Large intestine (tissue), 3 donors: ENCODE measurements at regions not wholly inside any gene's neighbourhood (a gene's known extent, or its start where the extent isn't known, plus 50 kb on each side); places are given as distances from the start of the nearest gene placed in this dataset.

Source experiments
- DNase-seq, 2 donors: peaks; one replicate each; pipeline versions ENCODE4 v3.0.0 to v3.0.0-alpha.2; 2013
- H3K27ac ChIP-seq: one replicate; pipeline ENCODE4 v1.5.1; 2013; ENCODE audit warnings: low read length
- H3K27me3 ChIP-seq: 2 replicates; pipeline ENCODE4 v1.6.1; 2013; ENCODE audit warnings: low read length; ENCODE audit not compliant: control insufficient read depth, insufficient read depth
- H3K36me3 ChIP-seq: 2 replicates; pipeline ENCODE4 v1.6.1; 2013; ENCODE audit warnings: low read length; ENCODE audit not compliant: control insufficient read depth, insufficient read depth
- H3K4me1 ChIP-seq: one replicate; pipeline ENCODE4 v1.6.1; 2013; ENCODE audit warnings: low read length; ENCODE audit not compliant: control insufficient read depth, insufficient read depth
- H3K4me3 ChIP-seq: one replicate; pipeline ENCODE4 v1.5.1; 2013; ENCODE audit warnings: low read length
- H3K9me3 ChIP-seq: one replicate; pipeline ENCODE4 v1.6.1; 2013; ENCODE audit warnings: mild to moderate bottlenecking, low read depth, low read length, moderate library complexity; ENCODE audit not compliant: control insufficient read depth
- WGBS: methylation state at CpG from one replicate; pipeline ENCODE4 v1.1.5; 2013; ENCODE audit warnings: low lambda C conversion rate; ENCODE audit not compliant: insufficient coverage; 5-methylcytosine and 5-hydroxymethylcytosine counted together

- H3K4me3 ChIP-seq, result no peak overlapping the region
- WGBS, result 100% methylated on average over 1 of the region's 12 CpGs
These were observed 417.4 kb downstream of the LPIN1 start for GRCh38 chr2:12163866-12164265.

DNA sequence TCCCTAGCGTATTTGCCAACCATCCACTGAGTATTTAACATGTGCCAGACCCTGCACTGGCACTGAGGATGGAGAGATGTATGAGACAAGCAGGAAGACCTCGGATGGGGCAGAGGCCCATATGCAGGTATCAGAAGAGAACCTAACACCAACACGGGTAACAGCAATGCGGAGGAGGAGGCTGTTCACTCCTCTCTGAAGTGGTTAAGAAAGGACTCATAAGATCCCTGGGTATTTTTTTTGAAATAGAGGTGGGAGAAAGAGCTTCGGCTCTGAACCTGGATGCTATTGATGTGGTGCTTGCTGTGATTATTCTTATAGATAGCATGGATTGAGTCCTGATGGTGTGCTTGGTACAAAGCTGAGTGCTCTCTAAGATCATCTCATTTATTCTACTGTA, 418.3 kb downstream of the LPIN1 start:
- WGBS, result no CpG with 5 or more reads among the region's 5 CpGs
- Histone ChIP-seq H3K27ac (no peak overlapping the region), H3K4me3 (no peak overlapping the region), H3K36me3 (no peaks in the 10 kb centered on the region), H3K27me3 (no peaks in the 10 kb centered on the region), H3K9me3 (no peaks in the 10 kb centered on the region), H3K4me1 (peaks cover 2% of the 10 kb centered on the region)
- DNase-seq, result no peak

More at GRCh38 chr2:12163866-12164265, 417.4 kb downstream of the LPIN1 start:
- Histone ChIP-seq H3K27me3 (no peaks in the 10 kb centered on the region), H3K36me3 (no peaks in the 10 kb centered on the region), H3K27ac (no peak overlapping the region), H3K9me3 (no peaks in the 10 kb centered on the region), H3K4me1 (no peaks in the 10 kb centered on the region)
- DNase-seq, result no peak

DNA sequence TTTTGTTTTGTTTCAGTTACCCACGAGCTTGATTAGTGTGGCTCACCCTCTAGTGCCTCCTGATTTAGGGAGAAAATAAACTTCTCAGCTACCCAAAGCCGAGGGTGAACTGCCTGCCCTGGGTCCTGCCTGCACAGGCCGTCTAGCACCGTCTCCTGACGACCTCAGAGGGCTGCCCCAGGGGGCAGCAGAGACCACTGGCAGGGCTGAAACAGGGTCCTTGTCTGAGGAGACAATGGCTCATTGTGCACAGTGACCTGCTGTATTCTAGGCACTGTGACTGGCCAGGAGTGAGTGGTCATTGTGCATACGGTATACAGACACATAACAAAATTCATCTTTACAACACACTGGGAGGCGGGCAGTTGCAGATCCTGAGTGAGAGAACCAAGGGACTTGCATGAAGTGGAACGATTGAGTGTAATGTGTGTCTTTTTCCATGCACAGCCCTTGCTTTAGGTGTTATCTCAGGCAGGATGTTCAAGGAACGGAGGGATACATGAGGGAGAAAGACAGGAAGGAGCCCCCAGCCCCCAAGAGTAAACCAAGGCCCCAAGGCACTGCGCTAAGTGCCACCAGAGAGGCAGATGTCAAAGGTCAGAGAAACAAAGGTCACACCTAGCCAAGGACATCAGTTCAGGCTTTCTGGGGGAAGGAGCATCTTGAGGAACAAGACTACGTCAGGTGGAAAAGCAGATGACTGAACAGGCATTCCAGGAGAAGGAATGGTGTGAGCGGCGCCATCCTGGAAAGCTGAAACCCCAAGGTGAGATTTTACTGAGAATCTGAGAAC, 421.3 kb downstream of the LPIN1 start:
- 83% methylated on average over 3 of the region's 13 CpGs for WGBS
- Histone ChIP-seq H3K27me3 (no peaks in the 10 kb centered on the region), H3K4me3 (no peak overlapping the region), H3K27ac (no peak overlapping the region), H3K4me1 (peaks cover 2% of the 10 kb centered on the region), H3K36me3 (no peaks in the 10 kb centered on the region), H3K9me3 (no peaks in the 10 kb centered on the region)
- DNase-seq, result no peak

GRCh38 chr2:12168354-12168753, 421.9 kb downstream of the LPIN1 start:
- Histone ChIP-seq H3K36me3 (no peaks in the 10 kb centered on the region), H3K27me3 (no peaks in the 10 kb centered on the region), H3K27ac (peak overlapping the region; percentile 47), H3K4me1 (peaks cover 2% of the 10 kb centered on the region), H3K9me3 (no peaks in the 10 kb centered on the region), H3K4me3 (no peak overlapping the region)
- no CpG with 5 or more reads among the region's 6 CpGs for WGBS
- DNase-seq, result no peak

- no CpG with 5 or more reads among the region's 4 CpGs for WGBS
- H3K27me3 ChIP-seq, result no peaks in the 10 kb centered on the region
- no peak overlapping the region for H3K4me3 ChIP-seq
- no peaks in the 10 kb centered on the region for H3K9me3 ChIP-seq
- no peaks in the 10 kb centered on the region for H3K36me3 ChIP-seq
- peak; percentile 23 to 49 for DNase-seq
- peak overlapping the region; percentile 66 for H3K27ac ChIP-seq
- H3K4me1 ChIP-seq, result peaks cover 2% of the 10 kb centered on the region
These were observed 422.5 kb downstream of the LPIN1 start for GRCh38 chr2:12168791-12169388.

DNA sequence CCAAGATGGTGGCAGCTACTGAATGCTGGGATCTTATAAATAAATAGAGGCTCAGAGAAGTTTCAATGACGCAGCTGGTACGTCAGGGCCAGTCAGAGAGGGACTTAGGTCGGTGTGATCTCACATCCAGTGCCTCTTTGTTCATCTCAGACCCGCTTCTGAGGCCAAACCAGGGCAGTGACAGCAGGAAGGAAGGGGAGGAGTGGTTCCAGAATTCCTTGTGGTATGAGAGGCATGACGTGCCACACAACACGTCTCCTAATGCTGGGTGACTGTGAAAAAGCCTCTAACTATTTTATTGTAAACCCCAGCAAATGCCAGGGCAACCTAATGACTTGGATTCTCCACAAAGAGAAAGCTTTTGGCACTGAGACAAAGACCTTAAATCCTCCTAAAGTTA, 423.3 kb downstream of the LPIN1 start:
- peak; percentile 37 to 38 for DNase-seq
- Histone ChIP-seq H3K9me3 (no peaks in the 10 kb centered on the region), H3K36me3 (no peaks in the 10 kb centered on the region), H3K4me3 (no peak overlapping the region), H3K4me1 (peaks cover 2% of the 10 kb centered on the region), H3K27ac (peak overlapping the region; percentile 66), H3K27me3 (no peaks in the 10 kb centered on the region)
- WGBS, result no CpG with 5 or more reads among the region's 6 CpGs

DNA sequence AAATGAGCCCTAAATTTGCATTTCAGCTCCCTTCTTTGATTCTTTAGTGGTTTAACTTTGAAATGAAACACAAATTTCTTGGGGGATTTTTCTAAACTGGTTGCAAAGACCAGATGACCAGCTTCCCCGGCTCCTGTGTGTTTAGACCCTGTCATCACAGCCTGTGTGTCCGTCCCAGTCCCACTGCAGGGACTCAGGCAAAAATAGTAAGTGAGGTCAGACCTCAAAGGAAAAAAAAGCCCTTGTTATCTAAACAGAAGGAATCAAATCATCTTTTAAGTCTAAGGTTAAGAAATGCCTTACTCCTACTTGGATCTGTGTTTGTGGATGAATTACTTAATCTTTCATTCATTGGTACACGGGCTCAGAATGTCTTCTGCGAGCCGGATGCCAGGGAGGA, 423.7 kb downstream of the LPIN1 start:
- no peaks in the 10 kb centered on the region for H3K9me3 ChIP-seq
- H3K27ac ChIP-seq, result peak overlapping the region; percentile 66
- H3K36me3 ChIP-seq, result no peaks in the 10 kb centered on the region
- peaks cover 2% of the 10 kb centered on the region for H3K4me1 ChIP-seq
- H3K27me3 ChIP-seq, result no peaks in the 10 kb centered on the region
- 0% methylated on average over 1 of the region's 5 CpGs for WGBS
- H3K4me3 ChIP-seq, result no peak overlapping the region
- no peak for DNase-seq

GRCh38 chr2:12173271-12173942, 427.0 kb downstream of the LPIN1 start:
- Histone ChIP-seq H3K27ac (no peak overlapping the region), H3K4me1 (peaks cover 5% of the 10 kb centered on the region), H3K36me3 (no peaks in the 10 kb centered on the region), H3K27me3 (no peaks in the 10 kb centered on the region), H3K9me3 (no peaks in the 10 kb centered on the region), H3K4me3 (no peak overlapping the region)
- no CpG with 5 or more reads among the region's 1 CpG for WGBS
- DNase-seq, result no peak

DNA sequence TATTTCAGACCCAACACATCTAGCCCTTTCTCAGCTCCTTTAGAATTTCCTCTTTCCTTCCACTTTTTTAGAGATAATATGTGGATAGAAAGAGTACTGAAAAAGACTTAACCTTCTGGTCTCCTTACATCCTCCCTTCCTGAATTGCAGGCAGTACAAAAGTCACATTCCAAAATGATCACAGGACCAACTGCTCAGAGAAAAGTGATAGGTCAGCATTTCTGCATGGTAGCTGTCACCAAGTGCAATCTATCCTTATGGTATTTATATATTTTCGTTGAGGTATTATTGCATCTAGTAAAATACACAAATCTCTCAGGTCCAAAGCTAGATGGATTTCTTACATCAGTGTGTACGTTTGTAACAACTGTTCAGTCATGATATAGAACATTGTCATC, 427.5 kb downstream of the LPIN1 start:
- peaks cover 5% of the 10 kb centered on the region for H3K4me1 ChIP-seq
- no peaks in the 10 kb centered on the region for H3K27me3 ChIP-seq
- no peak for DNase-seq
- H3K4me3 ChIP-seq, result no peak overlapping the region
- no peaks in the 10 kb centered on the region for H3K36me3 ChIP-seq
- H3K9me3 ChIP-seq, result no peaks in the 10 kb centered on the region
- 75% methylated on average over 1 of the region's 2 CpGs for WGBS
- H3K27ac ChIP-seq, result no peak overlapping the region

- Histone ChIP-seq H3K27me3 (no peaks in the 10 kb centered on the region), H3K9me3 (no peaks in the 10 kb centered on the region), H3K27ac (no peak overlapping the region), H3K4me3 (no peak overlapping the region), H3K36me3 (no peaks in the 10 kb centered on the region), H3K4me1 (peaks cover 3% of the 10 kb centered on the region)
- no peak for DNase-seq
- WGBS, result 56% methylated on average over 1 of the region's 2 CpGs
These were observed 428.9 kb downstream of the LPIN1 start for GRCh38 chr2:12175323-12175722.
